Gastroesophageal sphincter (tissue), 4 donors: ENCODE measurements at regions not wholly inside any gene's neighbourhood (a gene's known extent, or its start where the extent isn't known, plus 50 kb on each side); places are given as distances from the start of the nearest gene placed in this dataset.

Experiments used
- ATAC-seq: fragments of 150-250 bp; one replicate; pipeline ENCODE4 v1.9.1; 2016; ENCODE audit warnings: mild to moderate bottlenecking, moderate library complexity
- H3K27ac ChIP-seq, 4 donors: fragments of 200-600 bp; sonication (generic) in 3 of 4; 1 replicate in 3 of 4; 2 replicates in 1 of 4; pipeline ENCODE4 v1.5.1; 2016 to 2019
- H3K27me3 ChIP-seq: fragments of 200-600 bp; sonication (generic); one replicate; pipeline ENCODE4 v1.5.1; 2019
- H3K36me3 ChIP-seq, 2 donors: fragments of 200-600 bp; sonication (generic); one replicate each; pipeline ENCODE4 v1.5.1; 2019; ENCODE audit warnings: control low read depth in 1 of 2
- H3K4me1 ChIP-seq, 3 donors: fragments of 200-600 bp; sonication (generic); 1 replicate in 2 of 3; 2 replicates in 1 of 3; pipeline ENCODE4 v1.5.1; 2016 to 2019; ENCODE audit warnings: control low read depth in 2 of 3
- H3K4me3 ChIP-seq, 2 donors: fragments of 200-600 bp; sonication (generic); one replicate each; pipeline ENCODE4 v1.5.1; 2019; ENCODE audit warnings: mild to moderate bottlenecking in 1 of 2, moderate library complexity in 1 of 2
- H3K9me3 ChIP-seq, 3 donors: fragments of 200-600 bp; sonication (generic); one replicate each; pipeline ENCODE4 v1.5.1; 2017 to 2019; ENCODE audit warnings: control low read depth in 2 of 3
- CTCF ChIP-seq, 4 experiments: fragments of 200-600 bp in 2 of 4; fragments of 450-650 bp in 2 of 4; sonication (generic) in 1 of 4; IDR thresholded peaks; one replicate each; pipeline ENCODE4 v1.5.1; 2017 to 2019; ENCODE audit warnings: antibody characterized with exemption in 4 of 4, mild to moderate bottlenecking in 2 of 4, moderate library complexity in 2 of 4
- EP300 ChIP-seq: sonication (generic); formaldehyde crosslinking; IDR thresholded peaks from one replicate; pipeline ENCODE4 v1.6.1; 2017; ENCODE audit warnings: antibody characterized with exemption, mild to moderate bottlenecking
- POLR2A ChIP-seq, 2 donors: fragments of 450-650 bp; IDR thresholded peaks; one replicate each; pipeline ENCODE4 v1.6.1; 2017; ENCODE audit warnings: antibody characterized with exemption in 2 of 2, mild to moderate bottlenecking in 2 of 2, moderate library complexity in 1 of 2
- POLR2AphosphoS5 ChIP-seq: sonication (generic); formaldehyde crosslinking; IDR thresholded peaks from one replicate; pipeline ENCODE4 v1.6.1; 2017; ENCODE audit warnings: antibody characterized with exemption
- WGBS, 2 donors: methylation state at CpG; one replicate each; pipeline ENCODE4 v1.1.5; 2018; ENCODE audit warnings: low coverage in 1 of 2; 5-methylcytosine and 5-hydroxymethylcytosine counted together

GRCh38 chr9:38333047-38333446, 59.5 kb upstream of the ALDH1B1 start:
- no peak overlapping the region for H3K27ac ChIP-seq
- ATAC-seq, result no peak
- no peaks in the 10 kb centered on the region for H3K27me3 ChIP-seq
- TF ChIP-seq EP300, result no peak
- TF ChIP-seq POLR2A (IDR thresholded peaks at IDR 0.05), result no peak
- TF ChIP-seq CTCF (IDR thresholded peaks at IDR 0.05), result no peak
- TF ChIP-seq POLR2AphosphoS5, result no peak
- no peaks in the 10 kb centered on the region for H3K4me1 ChIP-seq
- no peaks in the 10 kb centered on the region for H3K36me3 ChIP-seq
- no peaks in the 10 kb centered on the region for H3K9me3 ChIP-seq
- 77 to 79% methylated on average over 5 of the region's 5 CpGs for WGBS, 2 donors
- H3K4me3 ChIP-seq, result no peak overlapping the region

DNA sequence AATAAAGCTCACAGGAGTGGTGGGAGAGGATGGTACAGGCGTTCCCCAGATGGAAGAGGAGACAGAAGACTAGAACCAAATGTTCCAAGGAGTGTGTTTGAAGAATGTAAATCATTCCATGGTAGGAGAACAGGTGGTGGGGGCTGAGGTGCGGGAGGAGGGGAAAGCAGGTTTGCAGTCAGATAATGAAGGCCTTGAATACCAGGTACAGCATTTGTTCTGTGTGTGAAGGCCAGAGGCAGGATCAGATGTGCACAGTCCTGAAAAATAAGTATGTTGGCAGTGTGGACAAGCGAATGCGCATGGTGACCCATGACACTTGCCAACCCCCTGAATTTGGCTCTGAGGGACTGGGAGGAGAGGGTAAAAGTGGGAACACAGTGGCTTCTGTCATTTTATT, 59.9 kb upstream of the ALDH1B1 start:
- H3K27ac ChIP-seq, result no peak overlapping the region
- no peaks in the 10 kb centered on the region for H3K4me1 ChIP-seq
- H3K9me3 ChIP-seq, result no peaks in the 10 kb centered on the region
- H3K27me3 ChIP-seq, result no peaks in the 10 kb centered on the region
- no peak overlapping the region for H3K4me3 ChIP-seq
- H3K36me3 ChIP-seq, result no peaks in the 10 kb centered on the region
- WGBS, 2 donors, result 77 to 88% methylated on average over 3 to 4 of the region's 4 CpGs
- no peak for ATAC-seq
- TF ChIP-seq EP300 (no peak), CTCF (IDR thresholded peaks at IDR 0.05) (no peak), POLR2AphosphoS5 (no peak), POLR2A (IDR thresholded peaks at IDR 0.05) (no peak)

DNA sequence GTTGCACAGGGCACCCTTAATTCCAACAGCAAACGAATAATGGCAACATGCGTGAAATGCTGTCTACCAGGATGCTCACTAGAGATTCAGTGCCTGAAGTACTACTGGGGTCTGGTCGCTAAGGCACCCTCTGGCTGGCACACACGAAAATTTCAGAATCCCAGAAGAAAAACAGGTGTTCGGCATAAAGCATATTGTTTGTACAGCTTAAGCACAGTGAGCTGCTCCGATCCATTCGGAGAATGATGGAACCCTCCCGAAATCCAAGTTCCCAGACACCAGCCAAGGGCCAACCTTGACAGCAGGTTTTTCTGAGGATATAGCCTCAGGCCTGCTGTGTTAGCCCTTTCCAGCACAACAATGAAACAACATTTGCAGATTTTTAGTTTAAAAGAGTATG, 61.4 kb upstream of the ALDH1B1 start:
- H3K27me3 ChIP-seq, result no peaks in the 10 kb centered on the region
- no peak for TF ChIP-seq POLR2AphosphoS5
- TF ChIP-seq EP300, result no peak
- no peak for TF ChIP-seq POLR2A (IDR thresholded peaks at IDR 0.05)
- TF ChIP-seq CTCF (IDR thresholded peaks at IDR 0.05), result no peak
- WGBS, 2 donors, result 92% methylated on average over 5 to 8 of the region's 8 CpGs
- H3K4me3 ChIP-seq, result no peak overlapping the region
- no peak overlapping the region for H3K27ac ChIP-seq
- no peaks in the 10 kb centered on the region for H3K36me3 ChIP-seq
- no peaks in the 10 kb centered on the region for H3K9me3 ChIP-seq
- no peaks in the 10 kb centered on the region for H3K4me1 ChIP-seq
- ATAC-seq, result no peak

DNA sequence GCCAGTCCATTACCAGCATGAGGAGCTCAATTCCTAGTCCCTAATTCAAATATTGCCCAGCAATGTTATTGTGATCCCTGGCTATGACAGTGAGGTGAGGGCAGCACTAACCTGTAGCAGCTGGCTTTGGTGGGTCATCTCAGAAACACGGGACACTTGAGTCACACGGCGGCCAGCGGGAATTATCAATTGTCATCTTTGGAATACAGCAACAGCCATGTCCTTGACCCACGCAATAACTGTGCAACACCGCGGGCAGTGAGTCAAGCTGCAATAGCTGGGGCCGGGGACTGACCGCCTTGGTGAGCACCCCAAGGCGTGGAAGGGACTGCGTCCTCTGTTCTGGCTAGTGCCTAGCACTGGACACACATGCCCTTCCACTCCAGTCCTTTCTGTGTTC, 62.5 kb upstream of the ALDH1B1 start:
- no peaks in the 10 kb centered on the region for H3K4me1 ChIP-seq
- H3K27ac ChIP-seq, result no peak overlapping the region
- no peaks in the 10 kb centered on the region for H3K9me3 ChIP-seq
- no peak overlapping the region for H3K4me3 ChIP-seq
- ATAC-seq, result no peak
- no peaks in the 10 kb centered on the region for H3K36me3 ChIP-seq
- TF ChIP-seq CTCF (IDR thresholded peaks at IDR 0.05), result no peak
- TF ChIP-seq POLR2A (IDR thresholded peaks at IDR 0.05), result no peak
- TF ChIP-seq EP300, result no peak
- TF ChIP-seq POLR2AphosphoS5, result no peak
- WGBS, 2 donors, result 90% methylated on average over 8 of the region's 11 CpGs; no CpG with 5 or more reads in 1 of the 2 donors
- no peaks in the 10 kb centered on the region for H3K27me3 ChIP-seq

DNA sequence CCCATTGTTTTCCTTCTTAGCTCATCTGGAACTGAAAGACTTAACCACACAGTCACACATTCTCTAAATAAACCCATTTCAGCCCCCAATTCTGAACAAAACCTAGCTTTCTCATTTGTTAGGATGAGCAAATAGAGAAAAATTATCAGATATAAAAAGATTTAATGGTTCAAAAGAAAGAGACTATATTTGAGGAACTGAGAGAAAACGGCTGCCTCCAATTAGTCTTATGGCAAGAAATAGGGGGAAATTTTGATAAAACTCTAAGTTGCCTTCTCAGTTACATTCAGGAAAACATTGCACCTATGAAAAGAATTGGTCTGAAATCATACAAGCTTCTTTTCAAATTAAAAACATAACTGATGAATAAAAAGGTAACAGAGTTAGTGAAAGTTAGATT, 63.7 kb upstream of the ALDH1B1 start:
- Histone ChIP-seq H3K9me3 (no peaks in the 10 kb centered on the region), H3K27ac (no peak overlapping the region), H3K27me3 (no peaks in the 10 kb centered on the region), H3K4me1 (no peaks in the 10 kb centered on the region), H3K36me3 (no peaks in the 10 kb centered on the region), H3K4me3 (no peak overlapping the region)
- 80% methylated on average over 1 of the region's 1 CpG; no CpG with 5 or more reads in 1 of the 2 donors for WGBS, 2 donors
- no peak for TF ChIP-seq CTCF (IDR thresholded peaks at IDR 0.05)
- TF ChIP-seq POLR2AphosphoS5, result no peak
- no peak for TF ChIP-seq POLR2A (IDR thresholded peaks at IDR 0.05)
- no peak for TF ChIP-seq EP300
- ATAC-seq, result no peak
